Posterior vena cava (tissue), 2 donors: ENCODE measurements at regions not wholly inside any gene's neighbourhood (a gene's known extent, or its start where the extent isn't known, plus 50 kb on each side); places are given as distances from the start of the nearest gene placed in this dataset.

Source experiments
- DNase-seq: peaks from one replicate; pipeline ENCODE4 v3.0.0-alpha.2; 2020; ENCODE audit warnings: low spot score
- intact Hi-C, 2 donors: fragments of 100-400 bp; cut with DNase I; formaldehyde crosslinking; loops; one replicate each; pipeline versions ENCODE4 v1.14.1 to v1.14.2; 2022 to 2023
- donor health status: DM: yes; HTN: yes; CAD: no.
- donor health status: DM: yes; HTN: yes; CAD: no.

GRCh38 chr9:69955536-69956355, 87.9 kb upstream of the MAMDC2 start:
- DNase-seq = no peak
- intact Hi-C loops = no loop called here

GRCh38 chr9:69961843-69962242, 81.8 kb upstream of the MAMDC2 start:
- DNase-seq = no peak
- intact Hi-C loops = loop anchor here in 1 of 2 donors (10.0 kb wide), 1 partner anchor 283 kb away; no protein-coding TSS in a partner anchor

GRCh38 chr9:69963803-69964202, 79.8 kb upstream of the MAMDC2 start:
- no peak for DNase-seq
- intact Hi-C loops = loop anchor here in 1 of 2 donors (10.0 kb wide), 1 partner anchor 281 kb away; no protein-coding TSS in a partner anchor

- intact Hi-C loops = loop anchor here in 1 of 2 donors (10.0 kb wide), 1 partner anchor 280 kb away; no protein-coding TSS in a partner anchor
- no peak for DNase-seq
Measured at GRCh38 chr9:69964446-69964845, 79.2 kb upstream of the MAMDC2 start.

GRCh38 chr9:69965416-69966145, 78.1 kb upstream of the MAMDC2 start:
- intact Hi-C loops = loop anchor here in 1 of 2 donors (10.0 kb wide), 1 partner anchor 279 kb away; no protein-coding TSS in a partner anchor
- no peak for DNase-seq

- DNase-seq = no peak
- intact Hi-C loops = loop anchor here in 1 of 2 donors (10.0 kb wide), 1 partner anchor 277 kb away; no protein-coding TSS in a partner anchor
Measured at GRCh38 chr9:69967344-69967743, 76.3 kb upstream of the MAMDC2 start.

- intact Hi-C loops = loop anchor here in 1 of 2 donors (5.0 kb wide), 1 partner anchor 137 kb away; no protein-coding TSS in a partner anchor
- no peak for DNase-seq
Measured at GRCh38 chr9:69970001-69970533, 73.6 kb upstream of the MAMDC2 start.

- intact Hi-C loops = loop anchor here (2.0 to 5.0 kb wide), 2 partner anchors 135 to 143 kb away; no protein-coding TSS in a partner anchor
- peak; percentile 91 for DNase-seq
Measured at GRCh38 chr9:69971643-69972449, 71.8 kb upstream of the MAMDC2 start.

GRCh38 chr9:69975681-69976080, 68.0 kb upstream of the MAMDC2 start:
- no peak for DNase-seq
- intact Hi-C loops = loop anchor here in 1 of 2 donors (2.0 kb wide), 1 partner anchor 133 kb away; no protein-coding TSS in a partner anchor

- DNase-seq = no peak
- intact Hi-C loops = no loop called here
Measured at GRCh38 chr9:69976152-69976551, 67.5 kb upstream of the MAMDC2 start.

GRCh38 chr9:69980041-69980440, 63.6 kb upstream of the MAMDC2 start:
- intact Hi-C loops = no loop called here
- DNase-seq = no peak

- intact Hi-C loops = no loop called here
- no peak for DNase-seq
Measured at GRCh38 chr9:69980591-69980990, 63.1 kb upstream of the MAMDC2 start.

GRCh38 chr9:69981686-69982445, 61.8 kb upstream of the MAMDC2 start:
- intact Hi-C loops = no loop called here

GRCh38 chr9:69984831-69985230, 58.8 kb upstream of the MAMDC2 start:
- intact Hi-C loops = no loop called here
- DNase-seq = no peak

More at GRCh38 chr9:69981686-69982445, 61.8 kb upstream of the MAMDC2 start:
- DNase-seq = no peak

- DNase-seq = no peak
- intact Hi-C loops = no loop called here
Measured at GRCh38 chr9:69985971-69986370, 57.7 kb upstream of the MAMDC2 start.

- DNase-seq = no peak
- intact Hi-C loops = no loop called here
Measured at GRCh38 chr9:69986970-69987369, 56.7 kb upstream of the MAMDC2 start.

GRCh38 chr9:69987457-69987856, 56.2 kb upstream of the MAMDC2 start:
- intact Hi-C loops = no loop called here
- DNase-seq = no peak

GRCh38 chr9:69993110-69993509, 50.5 kb upstream of the MAMDC2 start:
- intact Hi-C loops = no loop called here
- DNase-seq = no peak
